PC-3 (cell line): ENCODE measurements at regions not wholly inside any gene's neighbourhood (a gene's known extent, or its start where the extent isn't known, plus 50 kb on each side); places are given as distances from the start of the nearest gene placed in this dataset.

Source experiments
- ATAC-seq: fragments of 200-7000 bp; cut with Tn5 transposase; 2 replicates; pipeline ENCODE4 v1.9.1; 2020; ENCODE audit warnings: mild to moderate bottlenecking, moderate library complexity
- BruUV-seq: library from RNA; stranded (reverse); fragments of 400-500 nt; replicated peaks from 2 replicates; lab custom pipeline; 2021; lab: Mats Ljungman, UMichigan
- CTCF ChIA-PET: fragments of 300-600 bp; sonication (Branson Sonifier 250); formaldehyde crosslinking; loops from one replicate; lab custom pipeline; 2022; ENCODE audit warnings: antibody characterized with exemption; lab: Charles Lee
- POLR2A ChIA-PET: fragments of 300-600 bp; sonication (Branson Sonifier 250); formaldehyde crosslinking; loops from one replicate; lab custom pipeline; 2022; ENCODE audit warnings: antibody characterized with exemption; ENCODE audit not compliant: unreplicated experiment; lab: Charles Lee
- DNase-seq: peaks from one replicate; pipeline ENCODE4 v3.0.0-alpha.2; 2015
- H2AFZ ChIP-seq: fragments of 300-600 bp; sonication (generic); 2 replicates; pipeline ENCODE4 v1.6.0; 2016; ENCODE audit warnings: antibody characterized with exemption, low read length
- H3F3A ChIP-seq: fragments of 300-600 bp; sonication (generic); one replicate; pipeline ENCODE4 v1.6.0; 2017; ENCODE audit warnings: antibody characterized with exemption, low read length, control low read depth, mild to moderate bottlenecking; ENCODE audit not compliant: unreplicated experiment
- H3K27ac ChIP-seq: fragments of 300-600 bp; sonication (generic); 2 replicates; pipeline ENCODE4 v1.5.1; 2016; ENCODE audit warnings: mild to moderate bottlenecking, low read length
- H3K27me3 ChIP-seq: fragments of 300-600 bp; sonication (generic); 2 replicates; pipeline ENCODE4 v1.6.1; 2016; ENCODE audit warnings: low read length, mixed read lengths
- H3K36me3 ChIP-seq: fragments of 300-600 bp; sonication (generic); 2 replicates; pipeline ENCODE4 v1.6.1; 2016; ENCODE audit warnings: low read depth, mixed run types, low read length, mixed read lengths
- H3K4me1 ChIP-seq: fragments of 300-600 bp; sonication (generic); 2 replicates; pipeline ENCODE4 v1.5.1; 2016; ENCODE audit warnings: low read length; ENCODE audit not compliant: insufficient read depth
- H3K4me2 ChIP-seq: fragments of 300-600 bp; sonication (generic); 2 replicates; pipeline ENCODE4 v1.6.0; 2016; ENCODE audit warnings: low read length
- H3K4me3 ChIP-seq: fragments of 300-600 bp; sonication (generic); 2 replicates; pipeline ENCODE4 v1.5.1; 2016; ENCODE audit warnings: mild to moderate bottlenecking, low read length, mixed read lengths
- H3K79me2 ChIP-seq: fragments of 300-600 bp; sonication (generic); 2 replicates; pipeline ENCODE4 v1.6.1; 2017; ENCODE audit warnings: low read length, mixed read lengths
- H3K9ac ChIP-seq: fragments of 300-600 bp; sonication (generic); 2 replicates; pipeline ENCODE4 v1.6.0; 2016; ENCODE audit warnings: mild to moderate bottlenecking, low read length
- H3K9me2 ChIP-seq: fragments of 300-600 bp; sonication (generic); replicated peaks from 2 replicates; pipeline ENCODE4 v1.6.1; 2016; ENCODE audit warnings: mixed run types, low read length, mixed read lengths
- H3K9me3 ChIP-seq: fragments of 300-600 bp; sonication (generic); 2 replicates; pipeline ENCODE4 v1.6.1; 2016; ENCODE audit warnings: low read length, mixed read lengths
- H4K20me1 ChIP-seq: fragments of 300-600 bp; sonication (generic); 2 replicates; pipeline ENCODE4 v1.6.1; 2016; ENCODE audit warnings: low read length, mixed read lengths
- CTCF ChIP-seq: fragments of 300-600 bp; sonication (generic); conservative IDR thresholded peaks from 2 replicates; pipeline ENCODE4 v1.5.1; 2017; ENCODE audit warnings: antibody characterized with exemption, low read depth, mild to moderate bottlenecking, low read length
- EZH2 ChIP-seq: fragments of 300-600 bp; sonication (generic); IDR thresholded peaks from one replicate; pipeline ENCODE4 v1.6.1; 2017; ENCODE audit warnings: antibody characterized with exemption, mild to moderate bottlenecking, low read length; ENCODE audit not compliant: unreplicated experiment
- EZH2phosphoT487 ChIP-seq: fragments of 300-600 bp; sonication (generic); IDR thresholded peaks from 2 replicates; pipeline ENCODE4 v1.6.1; 2018; ENCODE audit warnings: mild to moderate bottlenecking, antibody characterized with exemption, low read length, borderline replicate concordance
- intact Hi-C: fragments of 100-400 bp; cut with micrococcal nuclease; formaldehyde crosslinking; loops from 2 replicates; pipeline ENCODE4 v1.9.0; 2023

- no peaks in the 10 kb centered on the region for H3K79me2 ChIP-seq
- H3K4me1 ChIP-seq = no peaks in the 10 kb centered on the region
- H3K27me3 ChIP-seq = no peaks in the 10 kb centered on the region
- H3K9me3 ChIP-seq = peaks cover 22% of the 10 kb centered on the region
- DNase-seq = no peak
- no peaks in the 10 kb centered on the region for H3K36me3 ChIP-seq
- H3K9ac ChIP-seq = no peak overlapping the region
- intact Hi-C loops = no loop called here
- ChIA-PET CTCF (no interaction called here), POLR2A (no interaction called here)
- no peaks in the 10 kb centered on the region for H4K20me1 ChIP-seq
- no peak overlapping the region for H2AFZ ChIP-seq
- no peak for TF ChIP-seq EZH2
- TF ChIP-seq CTCF = no peak
- TF ChIP-seq EZH2phosphoT487 = no peak
- no TSS peak for BruUV-seq
- H3K4me2 ChIP-seq = no peak overlapping the region
- no peak for ATAC-seq
- H3K4me3 ChIP-seq = no peak overlapping the region
- no peak overlapping the region for H3K27ac ChIP-seq
- H3K9me2 ChIP-seq = no peaks in the 10 kb centered on the region
- no peaks in the 10 kb centered on the region for H3F3A ChIP-seq
Observed at GRCh38 chr3:74393426-74393825, 221.0 kb downstream of the CNTN3 start.

- DNase-seq (no peak), ATAC-seq (no peak)
- Histone ChIP-seq H3K36me3 (no peaks in the 10 kb centered on the region), H3K27me3 (no peaks in the 10 kb centered on the region), H3K9ac (no peak overlapping the region), H3K4me3 (no peak overlapping the region), H3K9me3 (peaks cover 33% of the 10 kb centered on the region), H4K20me1 (no peaks in the 10 kb centered on the region), H3K79me2 (no peaks in the 10 kb centered on the region), H3K27ac (no peak overlapping the region), H3K4me2 (no peak overlapping the region), H3K4me1 (no peaks in the 10 kb centered on the region), H2AFZ (no peak overlapping the region), H3F3A (no peaks in the 10 kb centered on the region), H3K9me2 (no peaks in the 10 kb centered on the region)
- no TSS peak for BruUV-seq
- TF ChIP-seq CTCF (no peak), EZH2 (no peak), EZH2phosphoT487 (no peak)
- intact Hi-C loops = no loop called here
- POLR2A ChIA-PET = no interaction called here
- CTCF ChIA-PET = no interaction called here
Observed at GRCh38 chr3:74390121-74390877, 224.2 kb downstream of the CNTN3 start.

GRCh38 chr3:74387111-74387735 is 227.2 kb downstream of the CNTN3 start:
- POLR2A ChIA-PET = no interaction called here
- BruUV-seq = no TSS peak
- no peak overlapping the region for H3K27ac ChIP-seq

More at GRCh38 chr3:74387111-74387735, 227.2 kb downstream of the CNTN3 start:
- Histone ChIP-seq H3K36me3 (no peaks in the 10 kb centered on the region), H3K4me2 (no peak overlapping the region), H3K4me1 (no peaks in the 10 kb centered on the region), H3K9ac (no peak overlapping the region), H3K4me3 (no peak overlapping the region), H3K9me2 (no peaks in the 10 kb centered on the region), H2AFZ (no peak overlapping the region), H3K27me3 (no peaks in the 10 kb centered on the region), H3F3A (no peaks in the 10 kb centered on the region), H4K20me1 (no peaks in the 10 kb centered on the region), H3K9me3 (peaks cover 29% of the 10 kb centered on the region), H3K79me2 (no peaks in the 10 kb centered on the region)
- CTCF ChIA-PET = no interaction called here
- no peak for DNase-seq
- no peak for TF ChIP-seq CTCF
- no peak for TF ChIP-seq EZH2
- no peak for TF ChIP-seq EZH2phosphoT487
- ATAC-seq = no peak
- intact Hi-C loops = no loop called here
